Epithelial cell of esophagus (primary cell): ENCODE measurements at regions not wholly inside any gene's neighbourhood (a gene's known extent, or its start where the extent isn't known, plus 50 kb on each side); places are given as distances from the start of the nearest gene placed in this dataset.

Experiments used
- DNase-seq: peaks from one replicate; pipeline ENCODE4 v3.0.0; 2010; ENCODE audit warnings: low read depth
- H3K4me3 ChIP-seq: 2 replicates; pipeline ENCODE4 v1.5.1; 2011; ENCODE audit warnings: mild to moderate bottlenecking, low read length, control low read depth
- TF ChIP-seq, protein P1 (sequence below): IDR thresholded peaks from 2 replicates; pipeline ENCODE4 v1.5.1; 2011; ENCODE audit warnings: low read depth, mild to moderate bottlenecking, low read length, control low read depth, inconsistent platforms; ENCODE audit not compliant: insufficient read depth; ENCODE audit errors: missing control alignments

- TF ChIP-seq, protein P1, sequence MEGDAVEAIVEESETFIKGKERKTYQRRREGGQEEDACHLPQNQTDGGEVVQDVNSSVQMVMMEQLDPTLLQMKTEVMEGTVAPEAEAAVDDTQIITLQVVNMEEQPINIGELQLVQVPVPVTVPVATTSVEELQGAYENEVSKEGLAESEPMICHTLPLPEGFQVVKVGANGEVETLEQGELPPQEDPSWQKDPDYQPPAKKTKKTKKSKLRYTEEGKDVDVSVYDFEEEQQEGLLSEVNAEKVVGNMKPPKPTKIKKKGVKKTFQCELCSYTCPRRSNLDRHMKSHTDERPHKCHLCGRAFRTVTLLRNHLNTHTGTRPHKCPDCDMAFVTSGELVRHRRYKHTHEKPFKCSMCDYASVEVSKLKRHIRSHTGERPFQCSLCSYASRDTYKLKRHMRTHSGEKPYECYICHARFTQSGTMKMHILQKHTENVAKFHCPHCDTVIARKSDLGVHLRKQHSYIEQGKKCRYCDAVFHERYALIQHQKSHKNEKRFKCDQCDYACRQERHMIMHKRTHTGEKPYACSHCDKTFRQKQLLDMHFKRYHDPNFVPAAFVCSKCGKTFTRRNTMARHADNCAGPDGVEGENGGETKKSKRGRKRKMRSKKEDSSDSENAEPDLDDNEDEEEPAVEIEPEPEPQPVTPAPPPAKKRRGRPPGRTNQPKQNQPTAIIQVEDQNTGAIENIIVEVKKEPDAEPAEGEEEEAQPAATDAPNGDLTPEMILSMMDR: no peak
- DNase-seq: no peak
- no peak overlapping the region for H3K4me3 ChIP-seq
Observed at GRCh38 chr12:93146970-93147369, 217.9 kb upstream of the EEA1 start.

- TF ChIP-seq, protein P1: no peak
- no peak for DNase-seq
- H3K4me3 ChIP-seq: no peak overlapping the region
Observed at GRCh38 chr12:93148412-93148811, 219.3 kb upstream of the EEA1 start.

DNA sequence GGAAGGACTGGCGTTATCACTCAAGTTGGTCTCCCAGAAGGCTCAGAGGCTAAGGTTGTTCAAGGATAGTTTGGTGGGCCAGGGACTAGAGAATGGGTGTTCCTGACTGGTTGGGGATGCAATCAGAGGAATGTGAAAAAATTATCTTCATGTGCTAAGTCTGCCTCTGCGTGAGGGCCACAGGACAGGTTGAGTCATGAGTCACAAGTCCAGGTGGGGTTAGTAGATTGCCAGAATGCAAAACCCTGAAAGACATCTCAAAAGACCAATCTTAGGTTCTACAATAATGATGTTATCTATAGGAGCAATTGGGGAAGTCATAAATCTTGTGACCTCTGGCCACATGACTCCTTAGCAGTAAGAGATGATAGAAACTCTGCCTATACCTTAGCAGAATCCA is 220.1 kb upstream of the EEA1 start:
- TF ChIP-seq, protein P1: no peak
- no peak overlapping the region for H3K4me3 ChIP-seq
- no peak for DNase-seq

GRCh38 chr12:93151079-93151762 is 222.1 kb upstream of the EEA1 start:
- DNase-seq: no peak
- H3K4me3 ChIP-seq: no peak overlapping the region
- TF ChIP-seq, protein P1: no peak

DNA sequence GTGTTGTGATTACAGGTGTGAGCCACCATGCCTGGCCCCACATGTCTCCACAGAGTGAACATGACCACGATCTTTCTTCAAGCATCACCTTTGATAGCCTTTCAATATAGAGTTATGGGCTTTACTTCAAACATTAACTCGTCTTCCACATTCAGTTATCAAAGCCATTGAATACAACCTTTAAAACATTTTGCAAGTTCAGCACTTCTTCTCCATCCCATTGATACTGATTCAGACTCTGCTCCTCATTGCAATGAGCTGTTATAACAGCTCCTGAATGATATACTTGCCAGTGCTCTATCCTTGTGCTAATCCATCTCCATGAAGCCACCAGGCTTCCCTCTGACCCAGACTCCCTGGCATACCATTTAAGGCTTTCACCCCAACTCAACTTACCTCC is 223.5 kb upstream of the EEA1 start:
- TF ChIP-seq, protein P1: no peak
- DNase-seq: no peak
- H3K4me3 ChIP-seq: no peak overlapping the region

DNA sequence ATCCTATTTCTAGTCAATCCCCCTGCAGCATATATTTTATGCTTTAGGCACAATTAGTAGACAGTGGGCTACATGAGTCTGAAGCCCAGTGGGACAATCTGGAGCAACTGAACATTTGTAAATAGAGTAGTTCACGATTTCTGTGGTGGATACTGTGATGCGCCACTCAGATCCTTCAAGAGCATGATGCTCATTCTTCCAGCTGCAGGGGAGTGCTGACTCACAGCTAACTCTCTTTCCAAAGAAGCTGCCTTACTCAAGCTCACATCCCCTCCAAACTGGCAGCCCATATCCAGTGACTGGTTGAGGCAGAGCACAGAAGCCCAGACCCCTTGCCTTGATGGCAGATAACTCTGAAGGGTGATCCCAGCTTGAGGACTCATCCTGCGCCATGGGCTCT is 224.2 kb upstream of the EEA1 start:
- H3K4me3 ChIP-seq: no peak overlapping the region
- TF ChIP-seq, protein P1: no peak
- DNase-seq: peak; percentile 47

DNA sequence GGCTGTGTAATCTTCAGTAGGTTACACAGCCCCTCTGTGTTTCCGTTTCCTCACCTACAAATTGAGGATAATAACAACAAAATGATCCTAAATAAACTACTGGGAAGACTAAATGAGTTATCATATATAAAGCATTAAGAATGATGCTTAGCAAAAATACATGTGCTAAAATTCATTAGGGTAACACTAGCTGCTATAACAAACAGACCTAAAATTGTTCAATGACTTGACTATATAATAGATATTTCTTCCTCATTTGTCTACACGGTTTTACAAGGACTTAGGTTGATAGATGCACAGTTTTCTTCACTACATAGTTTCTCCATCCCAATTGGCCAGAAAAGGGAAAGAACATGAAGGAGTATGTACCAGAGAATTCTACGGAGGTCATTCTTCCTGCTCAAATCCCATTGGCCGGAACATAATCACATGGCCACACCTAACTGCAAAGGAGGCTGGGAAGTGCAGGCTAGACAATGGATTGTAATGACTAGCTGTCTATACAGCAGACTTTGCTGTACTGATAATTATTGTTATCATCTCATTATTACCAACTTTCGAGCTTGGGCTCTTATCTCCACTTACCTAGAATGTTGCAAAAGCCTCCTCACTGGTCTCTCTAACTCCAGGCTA is 223.5 kb upstream of the NUDT4 start:
- TF ChIP-seq, protein P1: no peak
- H3K4me3 ChIP-seq: no peak overlapping the region
- DNase-seq: no peak
